Uterus (tissue), 3 donors: ENCODE measurements at regions not wholly inside any gene's neighbourhood (a gene's known extent, or its start where the extent isn't known, plus 50 kb on each side); places are given as distances from the start of the nearest gene placed in this dataset.

Source experiments
- DNase-seq, 2 donors: peaks; one replicate each; pipeline ENCODE4 v3.0.0-alpha.2; 2019 to 2020
- H3K27ac ChIP-seq, 2 donors: fragments of 200-600 bp; sonication (generic); 1 replicate in 1 of 2; 2 replicates in 1 of 2; pipeline ENCODE4 v1.5.1; 2016 to 2018
- H3K27me3 ChIP-seq, 2 donors: fragments of 200-600 bp; sonication (generic); one replicate each; pipeline ENCODE4 v1.5.1; 2018 to 2019; ENCODE audit warnings: control low read depth in 1 of 2
- H3K36me3 ChIP-seq, 2 donors: fragments of 200-600 bp; sonication (generic); one replicate each; pipeline ENCODE4 v1.5.1; 2019; ENCODE audit warnings: control low read depth in 1 of 2
- H3K4me1 ChIP-seq, 2 donors: fragments of 200-600 bp; sonication (generic); one replicate each; pipeline ENCODE4 v1.5.1; 2018 to 2019; ENCODE audit warnings: control low read depth in 1 of 2
- H3K4me3 ChIP-seq, 2 donors: fragments of 200-600 bp; sonication (generic); 1 replicate in 1 of 2; 2 replicates in 1 of 2; pipeline ENCODE4 v1.5.1; 2018 to 2019; ENCODE audit warnings: mild to moderate bottlenecking in 1 of 2
- H3K9me3 ChIP-seq, 2 donors: fragments of 200-600 bp; sonication (generic); one replicate each; pipeline ENCODE4 v1.5.1; 2019; ENCODE audit warnings: control low read depth in 1 of 2
- POLR2A ChIP-seq, 2 donors: fragments of 450-650 bp; IDR thresholded peaks; one replicate each; pipeline ENCODE4 v1.6.1; 2016; ENCODE audit warnings: antibody characterized with exemption in 2 of 2, mild to moderate bottlenecking in 1 of 2, moderate library complexity in 1 of 2
- intact Hi-C: fragments of 100-400 bp; cut with DNase I; formaldehyde crosslinking; loops from one replicate; pipeline ENCODE4 v1.15.1; 2023; ENCODE audit warnings: low total_unique reads
- TF ChIP-seq, protein P1 (sequence below), 4 experiments: fragments of 200-600 bp in 2 of 4; fragments of 450-650 bp in 2 of 4; sonication (generic) in 2 of 4; IDR thresholded peaks; one replicate each; pipeline ENCODE4 v1.5.1; 2016 to 2019; ENCODE audit warnings: antibody characterized with exemption in 4 of 4, mild to moderate bottlenecking in 2 of 4, moderate library complexity in 1 of 4
- donor health status: DM: yes; HTN: yes; CAD: no.

DNA sequence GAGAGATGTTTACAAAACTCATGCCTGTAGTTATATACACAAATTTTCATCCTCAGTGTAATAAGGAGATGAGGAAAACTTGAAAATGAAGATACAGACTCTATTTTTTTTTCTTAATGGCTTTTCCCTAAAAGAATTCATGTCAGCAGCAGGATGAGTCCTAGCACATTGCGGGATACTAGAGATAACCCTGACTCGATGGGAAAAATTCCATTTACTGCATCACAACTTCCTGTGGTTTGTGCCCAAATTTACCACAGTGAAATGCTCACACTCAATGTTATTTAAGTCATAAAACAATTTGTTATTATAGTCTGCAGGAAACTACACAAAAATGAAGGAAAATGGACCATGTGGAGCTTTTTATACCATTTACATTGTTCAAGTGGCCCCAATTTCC, 581.9 kb upstream of the ZNF717 start:
- Histone ChIP-seq H3K4me3 (no peak overlapping the region), H3K36me3 (no peaks in the 10 kb centered on the region), H3K27me3 (no peaks in the 10 kb centered on the region), H3K27ac (no peak overlapping the region), H3K4me1 (no peaks in the 10 kb centered on the region), H3K9me3 (no peaks in the 10 kb centered on the region)
- intact Hi-C loops, result no loop called here
- DNase-seq, result no peak
- no peak for TF ChIP-seq POLR2A (IDR thresholded peaks at IDR 0.05)
- TF ChIP-seq, protein P1, sequence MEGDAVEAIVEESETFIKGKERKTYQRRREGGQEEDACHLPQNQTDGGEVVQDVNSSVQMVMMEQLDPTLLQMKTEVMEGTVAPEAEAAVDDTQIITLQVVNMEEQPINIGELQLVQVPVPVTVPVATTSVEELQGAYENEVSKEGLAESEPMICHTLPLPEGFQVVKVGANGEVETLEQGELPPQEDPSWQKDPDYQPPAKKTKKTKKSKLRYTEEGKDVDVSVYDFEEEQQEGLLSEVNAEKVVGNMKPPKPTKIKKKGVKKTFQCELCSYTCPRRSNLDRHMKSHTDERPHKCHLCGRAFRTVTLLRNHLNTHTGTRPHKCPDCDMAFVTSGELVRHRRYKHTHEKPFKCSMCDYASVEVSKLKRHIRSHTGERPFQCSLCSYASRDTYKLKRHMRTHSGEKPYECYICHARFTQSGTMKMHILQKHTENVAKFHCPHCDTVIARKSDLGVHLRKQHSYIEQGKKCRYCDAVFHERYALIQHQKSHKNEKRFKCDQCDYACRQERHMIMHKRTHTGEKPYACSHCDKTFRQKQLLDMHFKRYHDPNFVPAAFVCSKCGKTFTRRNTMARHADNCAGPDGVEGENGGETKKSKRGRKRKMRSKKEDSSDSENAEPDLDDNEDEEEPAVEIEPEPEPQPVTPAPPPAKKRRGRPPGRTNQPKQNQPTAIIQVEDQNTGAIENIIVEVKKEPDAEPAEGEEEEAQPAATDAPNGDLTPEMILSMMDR (IDR thresholded peaks at IDR 0.05), result no peak

DNA sequence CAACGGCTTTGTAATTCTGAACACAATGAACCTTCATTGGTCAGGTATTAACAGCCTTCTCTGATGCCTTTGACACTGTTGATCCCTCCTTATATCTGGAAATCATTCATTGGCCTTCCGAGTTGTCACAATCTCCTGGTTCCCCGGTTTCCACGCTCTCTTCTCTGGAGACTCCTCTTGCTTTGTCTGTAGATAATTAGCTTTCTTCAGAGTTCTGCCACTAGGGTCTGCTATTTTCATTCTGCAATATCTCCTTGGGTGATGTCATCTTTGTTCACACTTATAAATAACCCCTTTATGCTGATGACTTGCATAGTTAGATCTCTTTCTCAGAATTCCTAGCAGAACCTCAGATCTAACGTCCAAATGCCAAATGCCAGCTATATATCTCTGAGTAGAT, 583.8 kb upstream of the ZNF717 start:
- Histone ChIP-seq H3K9me3 (no peaks in the 10 kb centered on the region), H3K36me3 (no peaks in the 10 kb centered on the region), H3K4me1 (no peaks in the 10 kb centered on the region), H3K4me3 (no peak overlapping the region), H3K27me3 (no peaks in the 10 kb centered on the region), H3K27ac (no peak overlapping the region)
- intact Hi-C loops, result no loop called here
- no peak for DNase-seq
- TF ChIP-seq, protein P1 (IDR thresholded peaks at IDR 0.05), result no peak
- no peak for TF ChIP-seq POLR2A (IDR thresholded peaks at IDR 0.05)

DNA sequence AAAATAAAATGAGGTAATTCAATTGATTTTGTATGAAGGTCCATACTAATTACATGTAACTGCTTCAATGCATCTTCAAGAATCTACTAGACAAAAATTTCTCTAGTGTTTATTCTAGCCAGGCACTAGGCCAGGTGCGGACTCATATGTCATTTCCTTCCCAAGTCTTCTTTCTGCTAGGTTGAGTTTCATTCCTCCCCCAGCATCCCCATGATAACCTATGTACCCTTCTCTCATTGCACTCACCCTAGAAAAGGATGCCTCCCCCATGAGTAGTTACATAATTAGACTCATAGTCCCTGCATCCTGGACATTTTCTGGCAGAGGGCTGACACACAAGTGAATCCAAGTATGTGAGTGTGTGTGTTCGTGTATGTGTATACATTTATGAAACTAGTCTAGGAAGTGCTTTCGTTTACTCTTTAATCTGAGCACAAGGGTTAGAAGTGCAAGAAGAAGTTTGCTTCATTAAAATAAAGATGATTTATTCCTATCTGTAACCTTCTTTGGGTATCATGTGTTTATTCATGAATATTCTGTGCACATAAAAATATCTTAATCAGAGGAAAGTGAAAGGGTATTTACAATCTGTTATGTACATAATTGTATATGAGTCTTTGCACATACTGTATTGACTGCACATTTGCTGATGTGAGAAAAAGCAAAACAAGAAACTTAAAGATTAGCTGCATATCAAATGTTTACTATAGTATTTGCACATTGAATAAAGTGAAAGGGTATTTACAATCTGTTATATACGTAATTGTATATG, 585.6 kb upstream of the ZNF717 start:
- TF ChIP-seq POLR2A (IDR thresholded peaks at IDR 0.05), result no peak
- TF ChIP-seq, protein P1 (IDR thresholded peaks at IDR 0.05), result no peak
- no peak overlapping the region for H3K27ac ChIP-seq
- no peak for DNase-seq
- H3K4me1 ChIP-seq, result no peaks in the 10 kb centered on the region
- intact Hi-C loops, result loop anchor here (10.0 kb wide), 1 partner anchor 1504 kb away; no protein-coding TSS in a partner anchor
- no peaks in the 10 kb centered on the region for H3K27me3 ChIP-seq
- no peak overlapping the region for H3K4me3 ChIP-seq
- no peaks in the 10 kb centered on the region for H3K36me3 ChIP-seq
- no peaks in the 10 kb centered on the region for H3K9me3 ChIP-seq

DNA sequence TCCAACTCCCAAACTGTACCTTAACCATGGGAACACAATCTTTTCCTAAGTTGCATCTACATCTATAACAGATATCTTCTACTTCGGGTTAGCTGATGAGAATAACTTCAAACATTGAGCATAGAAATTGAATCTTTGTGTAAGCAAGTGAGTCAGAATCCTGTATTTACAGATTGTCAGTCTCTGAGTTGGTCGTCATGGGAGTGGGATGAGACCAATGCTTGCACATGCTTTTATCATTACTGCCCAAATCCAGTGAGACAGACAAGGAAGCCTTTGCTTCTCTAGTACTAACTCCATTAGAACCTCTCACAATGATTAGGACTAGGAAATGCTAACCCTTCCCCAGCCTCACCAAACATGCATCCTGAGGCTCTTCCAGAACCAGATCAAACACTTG, 587.1 kb upstream of the ZNF717 start:
- TF ChIP-seq, protein P1 (IDR thresholded peaks at IDR 0.05), result no peak
- no peak overlapping the region for H3K27ac ChIP-seq
- H3K27me3 ChIP-seq, result no peaks in the 10 kb centered on the region
- H3K4me1 ChIP-seq, result no peaks in the 10 kb centered on the region
- intact Hi-C loops, result loop anchor here (10.0 kb wide), 1 partner anchor 1502 kb away; no protein-coding TSS in a partner anchor
- H3K9me3 ChIP-seq, result no peaks in the 10 kb centered on the region
- no peak overlapping the region for H3K4me3 ChIP-seq
- H3K36me3 ChIP-seq, result no peaks in the 10 kb centered on the region
- DNase-seq, result no peak

DNA sequence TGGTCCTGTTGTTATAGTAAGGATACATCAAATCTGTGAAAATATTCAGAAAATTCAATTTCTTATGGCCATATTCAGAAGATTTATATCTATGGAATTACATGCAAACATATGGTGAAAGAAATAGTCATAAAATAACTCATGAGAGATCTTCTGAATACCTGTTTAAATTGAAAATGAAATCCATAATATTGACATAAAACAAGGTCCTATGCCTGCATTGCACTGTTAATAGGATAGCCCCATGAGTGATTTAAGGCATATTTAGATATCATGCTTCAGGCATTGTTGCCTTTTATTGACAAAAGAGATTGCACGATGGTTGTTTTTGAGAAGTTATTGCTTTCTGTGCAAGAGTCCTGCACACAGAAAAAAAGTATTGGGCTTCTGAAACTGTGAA, 591.7 kb upstream of the ZNF717 start:
- Histone ChIP-seq H3K27ac (no peak overlapping the region), H3K27me3 (no peaks in the 10 kb centered on the region), H3K4me1 (no peaks in the 10 kb centered on the region), H3K4me3 (no peak overlapping the region), H3K36me3 (no peaks in the 10 kb centered on the region), H3K9me3 (no peaks in the 10 kb centered on the region)
- no peak for DNase-seq
- TF ChIP-seq, protein P1 (IDR thresholded peaks at IDR 0.05), result no peak
- TF ChIP-seq POLR2A (IDR thresholded peaks at IDR 0.05), result no peak
- intact Hi-C loops, result loop anchor here (10.0 kb wide), 1 partner anchor 1498 kb away; no protein-coding TSS in a partner anchor
